DOHH2 (cell line): ENCODE measurements at regions not wholly inside any gene's neighbourhood (a gene's known extent, or its start where the extent isn't known, plus 50 kb on each side); places are given as distances from the start of the nearest gene placed in this dataset.
"Not testable (repeated sequence)": the region's sequence is repeated elsewhere in the genome, so short reads cannot be mapped to it uniquely, and the experiment has no call there.

Experiments used
- CTCF ChIP-seq: fragments of 200-600 bp; sonication (generic); IDR thresholded peaks from one replicate; pipeline ENCODE4 v1.5.1; 2014; ENCODE audit warnings: antibody characterized with exemption, mild to moderate bottlenecking, low read depth, low read length; ENCODE audit not compliant: poor library complexity, severe bottlenecking
- EZH2phosphoT487 ChIP-seq: fragments of 200-600 bp; sonication (generic); IDR thresholded peaks from 2 replicates; pipeline ENCODE4 v1.6.1; 2017; ENCODE audit warnings: borderline replicate concordance, mild to moderate bottlenecking, antibody characterized with exemption, low read length, moderate library complexity, mixed read lengths

- not testable (repeated sequence) for TF ChIP-seq EZH2phosphoT487, CTCF
Measured at GRCh38 chr2:87235333-87235981, 213.8 kb upstream of the PLGLB1 start.
